OCI-LY3 (cell line): ENCODE measurements at regions not wholly inside any gene's neighbourhood (a gene's known extent, or its start where the extent isn't known, plus 50 kb on each side); places are given as distances from the start of the nearest gene placed in this dataset.

ENCODE experiments used
- CTCF ChIP-seq: fragments of 200-600, 300-600 bp; sonication (generic); IDR thresholded peaks from 2 replicates; pipeline ENCODE4 v1.5.1; 2014; ENCODE audit warnings: antibody characterized with exemption, low read length, low read depth
- EZH2phosphoT487 ChIP-seq: fragments of 200-600 bp; shearing (Covaris generic); IDR thresholded peaks from 2 replicates; pipeline ENCODE4 v1.6.1; 2018; ENCODE audit warnings: antibody characterized with exemption, mixed run types, low read depth

DNA sequence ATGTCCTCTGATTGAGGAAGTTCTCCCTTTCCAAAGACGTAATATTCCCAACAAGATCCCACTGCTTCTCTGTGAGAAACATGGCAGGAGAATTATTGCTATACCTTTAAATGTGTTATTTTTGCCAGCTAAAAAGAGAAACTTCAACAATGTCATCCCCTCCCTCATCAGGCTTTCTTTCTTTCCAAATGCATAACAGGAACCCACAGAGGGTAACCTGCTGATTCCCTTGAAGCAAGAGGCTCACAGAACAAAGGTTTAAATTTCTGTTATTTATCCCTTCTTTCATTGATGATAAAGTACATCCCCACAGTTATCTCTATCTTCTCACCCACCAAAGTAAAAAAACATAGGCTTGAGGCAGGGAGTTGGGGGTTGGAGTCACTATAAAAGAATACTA lies 102.1 kb downstream of the SLC30A10 start:
- TF ChIP-seq CTCF (no peak), EZH2phosphoT487 (no peak)
